GM21529 (cell line): ENCODE measurements at regions not wholly inside any gene's neighbourhood (a gene's known extent, or its start where the extent isn't known, plus 50 kb on each side); places are given as distances from the start of the nearest gene placed in this dataset.
"Not testable (repeated sequence)": the region's sequence is repeated elsewhere in the genome, so short reads cannot be mapped to it uniquely, and the experiment has no call there.

Source experiments
- ATAC-seq: cut with Tn5 transposase; IDR thresholded peaks from one replicate; pipeline ENCODE4 v1.9.1; 2021; ENCODE audit not compliant: unreplicated experiment

- no peak for ATAC-seq
Measured at GRCh38 chr6:170198298-170198697, 92.6 kb downstream of the DLL1 start.

GRCh38 chr6:170193326-170193821 lies 97.5 kb downstream of the DLL1 start:
- ATAC-seq, result no peak

GRCh38 chr6:170192905-170193304 lies 98.0 kb downstream of the DLL1 start:
- ATAC-seq, result no peak

- not testable (repeated sequence) for ATAC-seq
Measured at GRCh38 chr6:170192101-170192500, 98.8 kb downstream of the DLL1 start.

GRCh38 chr6:170190046-170190445 lies 100.8 kb downstream of the DLL1 start:
- no peak for ATAC-seq

GRCh38 chr6:170189236-170189635 lies 101.6 kb downstream of the DLL1 start:
- ATAC-seq, result no peak

- ATAC-seq, result no peak
Measured at GRCh38 chr6:170188571-170189001, 102.3 kb downstream of the DLL1 start.

GRCh38 chr6:170187669-170188566 lies 103.0 kb downstream of the DLL1 start:
- ATAC-seq, result no peak

- ATAC-seq, result no peak
Measured at GRCh38 chr6:170186941-170187668, 103.8 kb downstream of the DLL1 start.

- ATAC-seq, result no peak
Measured at GRCh38 chr6:170186006-170186935, 104.6 kb downstream of the DLL1 start.

GRCh38 chr6:170185175-170185978 lies 105.5 kb downstream of the DLL1 start:
- ATAC-seq, result no peak

- ATAC-seq, result no peak
Measured at GRCh38 chr6:170184316-170184715, 106.6 kb downstream of the DLL1 start.

GRCh38 chr6:170183521-170183920 lies 107.4 kb downstream of the DLL1 start:
- ATAC-seq, result no peak

GRCh38 chr6:170182781-170183120 lies 108.1 kb downstream of the DLL1 start:
- no peak for ATAC-seq

GRCh38 chr6:170182093-170182780 lies 108.6 kb downstream of the DLL1 start:
- ATAC-seq, result no peak

- ATAC-seq, result no peak
Measured at GRCh38 chr6:170181338-170181690, 109.6 kb downstream of the DLL1 start.

GRCh38 chr6:170180671-170181337 lies 110.1 kb downstream of the DLL1 start:
- ATAC-seq, result no peak

- no peak for ATAC-seq
Measured at GRCh38 chr6:170179616-170180324, 111.1 kb downstream of the DLL1 start.
